GM19438 (cell line): ENCODE measurements at regions not wholly inside any gene's neighbourhood (a gene's known extent, or its start where the extent isn't known, plus 50 kb on each side); places are given as distances from the start of the nearest gene placed in this dataset.

Experiments used
- ATAC-seq: cut with Tn5 transposase; IDR thresholded peaks from one replicate; pipeline ENCODE4 v1.9.1; 2021; ENCODE audit warnings: low read depth; ENCODE audit not compliant: unreplicated experiment

DNA sequence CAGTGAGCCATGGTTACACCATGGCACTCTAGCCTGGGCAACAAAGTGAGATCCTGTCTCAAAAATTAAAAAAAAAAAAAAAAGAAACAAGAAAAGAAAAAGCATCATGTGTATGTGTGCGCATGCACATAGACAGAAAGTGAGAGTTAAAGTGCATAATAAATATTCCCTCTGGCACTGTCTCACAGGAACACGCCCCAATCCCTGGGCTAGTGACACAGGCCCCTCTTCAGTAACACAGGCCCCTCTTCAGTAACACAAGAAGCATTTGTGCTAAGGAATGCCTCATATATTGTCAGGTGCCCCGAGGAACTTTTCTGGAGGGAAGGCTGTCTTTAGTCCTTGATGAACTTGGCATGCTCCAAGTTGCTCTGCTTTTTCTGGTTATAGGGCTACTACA is 57.5 kb downstream of the RPL27A start:
- no peak for ATAC-seq

DNA sequence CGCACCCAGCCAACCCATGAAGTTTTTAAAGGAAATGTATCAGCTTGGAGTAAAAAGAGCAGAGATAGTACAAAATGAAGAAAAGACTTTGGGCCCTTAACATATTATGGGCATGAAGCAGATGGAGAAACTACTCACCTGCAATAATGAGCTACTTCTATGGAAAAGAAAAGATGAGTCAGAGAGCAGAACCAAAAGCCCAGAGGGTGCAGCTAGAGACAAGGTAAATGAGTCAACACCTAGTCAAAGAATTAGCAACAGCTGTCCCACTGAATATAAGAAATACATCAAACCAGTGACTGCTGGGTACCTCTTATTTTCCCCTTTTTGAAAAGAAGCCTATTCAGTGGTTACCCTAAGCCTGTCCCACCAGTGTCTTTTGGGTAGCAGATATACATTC is 61.8 kb downstream of the RPL27A start:
- no peak for ATAC-seq

DNA sequence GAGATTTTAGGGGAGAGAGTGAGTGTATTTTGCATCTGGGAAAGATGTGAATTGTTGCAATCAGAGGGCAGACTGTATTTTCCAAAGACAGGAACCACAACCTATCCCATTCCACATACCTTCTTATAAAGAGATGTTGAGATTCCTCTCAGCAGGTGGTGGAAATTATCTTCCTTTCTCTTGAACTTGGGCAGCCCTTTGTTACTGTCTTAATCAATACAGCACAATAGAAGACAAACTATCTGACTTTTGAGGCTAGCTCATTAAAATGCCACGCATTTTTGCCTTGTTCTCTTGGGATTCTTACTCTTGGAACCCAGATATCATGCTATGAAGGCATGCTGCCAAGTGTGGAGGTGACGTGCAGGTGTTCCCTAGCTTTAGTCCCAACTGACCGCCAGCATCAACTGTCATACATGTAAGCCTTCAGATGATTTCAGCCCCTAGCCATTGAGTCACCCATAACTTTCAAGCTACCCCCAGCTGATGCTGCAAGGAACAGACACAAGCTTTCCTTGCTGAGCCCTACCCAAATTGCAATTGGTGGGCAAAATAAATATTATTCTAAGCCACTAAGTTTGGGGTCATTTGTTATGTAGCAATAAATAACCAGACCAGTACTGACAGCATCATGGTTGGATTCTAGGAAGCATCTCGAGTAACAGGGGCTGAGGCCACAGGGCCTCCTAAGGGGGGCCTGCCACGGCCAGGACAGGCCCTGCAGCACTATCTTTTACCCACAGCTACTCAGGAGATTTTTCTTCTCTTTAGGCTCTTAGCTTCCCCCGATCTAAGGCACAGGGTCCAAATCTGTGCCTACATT is 63.0 kb downstream of the RPL27A start:
- ATAC-seq: no peak

DNA sequence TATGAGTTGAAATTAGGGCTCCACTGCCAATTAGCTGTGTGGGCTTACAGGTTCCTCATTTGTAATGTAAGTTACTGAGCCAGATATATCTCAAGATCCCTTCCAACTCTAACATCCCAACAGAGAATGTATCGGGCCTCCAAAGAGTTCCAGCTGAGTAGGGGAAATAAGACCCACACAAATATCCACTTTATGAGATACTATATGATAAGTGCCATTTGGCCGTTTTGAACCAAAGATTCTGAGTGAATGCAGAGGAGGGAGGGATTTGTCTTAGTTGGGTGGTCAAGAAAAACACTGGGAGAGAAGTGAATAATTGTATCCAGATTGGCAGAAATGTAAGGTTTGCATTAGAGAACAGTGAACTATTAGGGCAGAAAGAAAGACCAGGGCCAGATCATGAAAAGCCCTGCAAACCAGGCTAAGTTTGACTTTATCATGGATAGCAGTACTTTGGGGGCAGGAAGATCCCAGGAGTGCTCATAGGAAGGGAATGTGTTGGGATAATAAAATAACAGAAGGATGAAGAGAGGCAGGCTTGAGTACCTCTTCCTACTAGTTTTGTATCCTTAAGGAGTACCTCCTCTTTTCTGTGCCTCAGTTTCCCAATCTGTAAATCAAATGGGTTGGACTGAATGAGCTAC is 63.9 kb downstream of the RPL27A start:
- ATAC-seq: no peak

DNA sequence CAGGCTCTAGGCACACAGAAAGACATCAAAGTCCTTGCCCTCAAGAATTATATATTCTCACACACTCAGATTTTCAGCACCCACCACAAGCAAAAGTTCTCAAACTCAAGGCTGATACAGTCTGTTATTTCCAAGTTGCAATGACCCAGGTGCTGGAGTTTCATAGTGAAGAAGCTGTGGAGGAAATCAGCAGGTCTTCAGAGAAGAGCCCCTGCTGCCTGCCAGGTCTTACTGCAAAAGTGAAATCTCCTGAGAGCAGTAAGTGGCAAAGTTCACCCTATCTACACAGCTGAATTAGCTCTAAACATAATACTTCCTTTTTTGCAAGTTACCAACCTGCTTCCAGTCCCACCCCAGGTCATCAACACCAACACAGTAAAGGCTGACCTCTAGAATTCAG is 64.6 kb downstream of the RPL27A start:
- no peak for ATAC-seq

DNA sequence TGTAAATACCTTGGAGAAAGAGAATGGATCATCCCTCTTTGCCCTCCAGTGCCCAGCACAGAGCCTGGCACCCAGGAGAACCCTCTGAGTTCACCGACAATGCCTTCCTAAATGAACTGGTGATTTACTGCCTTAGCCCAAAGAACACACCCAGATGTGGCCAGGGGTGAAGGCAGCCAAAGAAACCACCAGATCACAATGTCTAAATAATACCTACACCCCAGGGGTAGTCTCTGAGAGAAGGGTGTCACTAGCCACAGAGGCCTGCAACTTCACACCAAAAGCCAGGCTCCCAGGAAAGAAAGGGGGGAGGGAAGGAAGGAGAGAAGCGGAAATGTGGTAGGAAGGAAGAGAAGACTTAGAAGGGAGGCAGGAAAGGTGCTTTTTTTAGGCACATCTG is 65.7 kb downstream of the RPL27A start:
- ATAC-seq: no peak

DNA sequence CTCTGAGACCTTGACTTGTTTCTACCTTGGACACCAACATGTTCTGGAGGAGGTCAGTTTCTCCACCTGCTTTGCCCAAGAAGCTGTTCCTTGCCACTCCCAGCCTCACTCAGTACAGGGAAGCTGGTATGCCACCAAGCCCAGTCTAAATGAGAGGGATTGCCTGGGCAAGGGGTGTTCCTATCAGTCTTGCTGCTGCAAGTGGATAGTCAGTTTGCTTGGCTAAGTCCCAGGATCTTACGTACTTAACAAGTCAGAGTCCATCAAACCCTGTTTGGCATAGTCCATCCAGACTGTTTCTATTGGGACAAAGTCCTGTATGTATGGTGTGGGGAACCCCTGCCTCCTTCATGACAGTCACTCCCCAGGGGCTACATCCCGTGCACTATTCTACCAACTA is 66.6 kb downstream of the RPL27A start:
- ATAC-seq: no peak

DNA sequence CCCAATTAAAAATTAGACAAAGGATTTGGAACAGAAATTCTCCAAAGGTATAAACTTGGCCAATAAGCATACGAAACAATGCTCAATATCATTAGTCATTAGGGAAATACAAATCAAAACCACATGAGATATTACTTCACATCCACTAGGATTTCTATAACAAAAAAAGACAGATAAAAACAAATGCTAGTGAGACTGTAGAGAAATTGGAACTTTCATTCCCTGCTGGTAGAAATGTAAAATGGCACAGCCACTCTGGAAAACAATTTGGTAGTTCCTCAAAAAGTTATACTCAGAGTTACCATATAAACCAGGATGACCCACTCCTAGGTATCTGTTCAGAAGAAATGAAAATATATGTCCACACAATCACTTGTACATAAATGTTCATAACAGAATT is 71.6 kb downstream of the RPL27A start:
- ATAC-seq: no peak

DNA sequence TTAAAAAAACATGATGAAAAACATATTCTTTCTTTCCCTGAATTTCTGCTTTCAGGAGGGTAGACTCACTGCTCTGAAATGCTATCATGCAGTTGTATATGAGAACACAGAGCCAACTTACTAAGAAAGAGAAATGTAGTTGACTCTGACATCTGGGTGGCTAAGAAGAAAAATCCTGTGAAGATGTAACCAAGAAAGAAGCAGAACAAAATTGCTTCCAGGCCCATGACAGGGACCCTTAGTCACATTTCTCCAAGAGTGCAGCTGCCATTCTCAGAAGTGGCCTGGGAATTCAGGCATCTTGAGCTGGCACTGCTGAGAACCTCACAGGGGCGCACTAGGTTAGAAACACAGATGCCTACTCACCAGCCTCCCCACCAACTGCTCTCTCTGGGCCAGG is 73.6 kb downstream of the RPL27A start:
- ATAC-seq: no peak

DNA sequence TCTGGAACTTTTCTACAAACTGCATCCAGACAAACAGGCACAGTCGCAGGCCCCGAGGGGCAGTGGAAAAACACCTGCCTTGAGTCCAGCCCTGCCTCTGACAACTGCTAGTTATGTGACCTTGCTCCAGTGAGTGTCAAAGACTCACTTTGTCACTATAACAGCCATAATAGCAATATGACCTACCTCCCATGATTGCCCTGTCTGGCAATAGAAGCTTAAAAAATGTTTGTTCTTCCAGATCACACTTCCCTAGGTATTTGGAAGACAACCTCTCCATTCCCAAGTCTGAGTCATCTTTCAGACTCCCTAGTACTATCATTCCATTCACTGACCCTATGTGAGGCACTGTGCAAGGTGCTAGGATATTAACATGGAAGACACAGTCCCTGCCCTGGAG is 74.5 kb downstream of the RPL27A start:
- ATAC-seq: no peak

DNA sequence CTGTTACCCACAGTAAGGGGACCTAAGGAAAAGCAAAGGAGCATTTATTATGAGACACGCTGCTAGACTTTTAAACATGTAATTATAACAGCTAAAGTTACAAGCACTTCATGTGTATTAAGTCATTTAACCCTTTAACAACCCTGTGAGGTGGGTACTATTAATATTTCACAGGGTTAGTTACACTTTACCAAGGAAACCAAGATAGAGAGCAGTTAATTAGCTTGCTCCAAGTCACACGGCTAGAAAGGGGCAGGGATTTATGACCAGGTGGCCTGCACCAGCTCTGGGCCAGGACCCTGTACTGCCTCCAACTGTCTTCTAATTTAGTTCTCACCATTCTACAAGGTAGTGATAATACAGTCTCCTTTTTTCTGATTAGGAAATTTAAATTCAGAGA is 74.9 kb downstream of the RPL27A start:
- no peak for ATAC-seq

DNA sequence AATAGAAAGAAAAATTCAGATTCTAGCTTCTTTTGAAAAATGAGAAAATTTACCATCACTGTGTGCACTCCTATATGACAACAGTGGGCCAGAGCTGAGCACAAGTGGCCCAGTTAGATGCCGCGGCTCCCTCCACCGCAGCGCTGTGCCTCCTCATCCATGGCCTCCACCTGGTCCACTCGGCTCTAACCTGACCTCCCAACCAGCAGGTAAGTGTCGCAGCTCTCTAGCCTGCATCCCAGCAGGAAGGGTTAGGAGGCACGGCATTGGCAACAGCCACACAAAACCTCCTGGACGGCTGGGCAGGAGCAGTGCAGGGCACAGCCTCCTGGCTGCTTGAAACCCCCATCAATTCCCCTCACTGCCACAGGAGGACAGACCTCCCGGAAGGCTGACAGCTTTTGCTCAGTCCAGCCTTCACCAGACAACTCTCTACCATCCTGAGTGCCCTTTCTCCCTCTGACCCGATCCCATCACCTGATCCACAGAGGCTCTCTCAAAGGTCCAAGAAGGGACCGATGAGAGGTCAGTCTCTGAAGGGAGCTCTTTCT is 76.1 kb downstream of the RPL27A start:
- no peak for ATAC-seq

DNA sequence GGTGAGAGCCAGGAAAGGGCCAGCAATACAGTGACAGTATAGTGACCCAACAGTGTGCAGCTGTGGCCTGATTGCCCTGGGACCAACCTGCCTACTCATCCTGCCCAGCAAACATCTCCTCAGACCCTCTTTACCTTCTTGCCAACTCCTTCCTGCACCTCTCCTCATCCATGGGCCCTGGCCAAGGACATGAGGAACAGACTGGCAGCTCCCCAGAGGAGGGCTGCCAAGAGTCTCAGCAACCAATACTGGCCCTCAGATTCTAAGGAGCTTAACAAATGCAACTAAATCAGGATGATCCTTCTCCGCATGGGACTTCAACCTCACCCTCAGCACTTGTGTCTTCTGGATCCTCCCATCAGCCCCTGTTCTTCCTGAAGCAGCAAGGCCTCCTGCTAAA is 77.0 kb downstream of the RPL27A start:
- no peak for ATAC-seq

DNA sequence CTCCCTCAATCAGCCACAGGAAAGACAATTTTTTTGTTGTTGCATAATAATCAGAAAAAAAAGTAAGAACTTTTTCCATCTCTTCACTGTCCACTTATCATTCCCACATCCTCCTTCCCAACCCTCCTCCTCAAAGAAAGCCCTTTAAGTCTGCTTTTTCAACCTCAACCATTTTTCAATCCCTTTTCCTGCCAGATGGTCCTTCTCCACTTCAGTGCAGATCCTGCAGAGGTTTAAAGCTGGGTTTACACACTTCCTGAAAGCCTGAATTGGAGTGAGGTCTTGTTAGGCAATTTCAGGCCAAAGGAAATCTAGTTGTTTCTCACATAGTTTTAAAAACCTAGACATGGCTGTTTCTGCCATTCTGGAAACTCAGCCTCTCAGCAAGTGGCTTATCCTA is 78.3 kb downstream of the RPL27A start:
- ATAC-seq: no peak

DNA sequence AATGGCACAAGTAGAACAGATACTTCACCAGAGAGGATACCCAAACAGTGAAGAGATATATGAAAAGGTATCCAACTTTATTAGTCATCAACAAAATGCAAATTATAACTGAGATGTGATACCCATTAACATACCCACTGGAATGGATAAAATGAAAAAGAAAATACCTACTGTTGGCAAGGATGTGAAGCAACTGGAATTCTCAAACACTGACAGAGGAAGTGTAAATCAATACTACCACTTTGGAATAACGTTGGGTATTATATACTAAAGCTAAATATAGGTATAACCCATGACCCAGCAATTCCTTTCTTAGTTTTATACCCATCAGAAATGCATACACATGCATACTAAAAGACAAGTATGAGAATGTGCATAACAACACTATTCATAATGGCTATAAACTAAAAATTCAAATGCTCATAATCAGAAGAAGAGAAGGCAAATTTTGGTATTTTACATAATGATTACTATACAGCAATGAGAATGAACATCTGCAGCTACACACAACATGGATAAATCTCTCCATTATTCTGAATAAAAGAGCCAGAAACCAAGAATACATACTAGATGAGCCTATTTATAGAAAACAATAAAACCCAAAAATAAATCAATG is 80.6 kb downstream of the RPL27A start:
- no peak for ATAC-seq

DNA sequence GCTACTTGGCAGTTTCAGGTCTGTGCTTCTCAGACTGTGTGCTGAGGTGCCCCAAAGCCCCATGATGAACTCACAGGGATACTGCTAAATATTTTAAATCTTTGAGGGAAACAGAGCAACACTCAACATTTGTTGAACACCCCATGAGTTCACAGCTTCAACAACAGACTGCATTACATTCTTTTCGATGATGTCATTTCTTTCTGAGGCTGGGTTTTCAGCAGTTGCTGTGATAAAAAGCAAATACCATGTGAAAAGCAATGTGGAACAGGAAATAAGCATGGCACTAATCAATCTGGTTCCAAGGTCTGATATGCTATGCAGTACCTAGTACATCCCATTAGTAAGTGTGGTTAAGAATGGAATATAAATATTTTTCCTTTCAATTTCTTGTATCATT is 82.7 kb downstream of the RPL27A start:
- no peak for ATAC-seq

DNA sequence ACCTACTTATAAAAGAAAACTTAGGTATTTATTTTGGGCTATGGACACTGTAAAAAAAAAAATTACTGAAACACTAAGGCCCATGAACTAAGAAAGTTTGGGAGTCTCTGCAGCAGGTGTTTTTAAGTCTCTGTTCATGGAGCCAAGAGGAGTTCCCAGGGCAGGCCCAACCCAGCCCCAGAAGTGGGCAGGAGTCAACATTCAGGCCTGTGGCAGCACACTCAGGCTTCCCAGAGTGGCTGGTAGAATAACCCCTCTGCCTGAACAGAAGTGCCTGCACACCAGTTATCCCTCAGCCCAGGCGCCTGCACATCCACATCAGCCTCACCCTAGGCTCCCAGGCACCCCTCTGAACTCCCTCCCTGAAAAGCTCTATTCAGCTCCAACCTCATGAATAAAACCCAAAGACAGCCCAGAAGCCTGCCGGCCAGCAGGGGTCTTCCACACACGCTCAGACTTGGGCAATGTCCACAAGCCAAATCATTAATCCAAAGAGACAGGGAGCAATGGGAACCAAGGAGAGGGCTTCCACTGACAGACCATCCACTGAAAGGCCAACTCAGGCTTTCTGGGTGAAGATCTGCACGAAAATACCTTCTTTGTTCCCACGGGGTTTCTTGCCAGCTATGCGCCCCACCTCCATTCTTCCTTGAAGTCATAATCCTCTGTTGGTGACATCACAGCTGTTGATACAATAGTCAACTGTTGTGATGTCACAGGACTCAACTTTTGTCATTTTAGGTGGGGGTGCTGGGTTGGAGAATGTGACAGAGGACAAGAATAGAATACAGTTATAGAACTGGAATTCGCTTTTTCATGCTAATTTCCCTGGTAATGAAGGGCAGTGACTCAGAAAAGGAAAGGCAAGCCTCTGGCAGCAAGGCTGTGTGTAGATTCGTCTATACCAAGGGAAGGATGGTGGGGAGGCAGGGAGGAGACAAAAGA is 83.7 kb downstream of the RPL27A start:
- ATAC-seq: no peak

DNA sequence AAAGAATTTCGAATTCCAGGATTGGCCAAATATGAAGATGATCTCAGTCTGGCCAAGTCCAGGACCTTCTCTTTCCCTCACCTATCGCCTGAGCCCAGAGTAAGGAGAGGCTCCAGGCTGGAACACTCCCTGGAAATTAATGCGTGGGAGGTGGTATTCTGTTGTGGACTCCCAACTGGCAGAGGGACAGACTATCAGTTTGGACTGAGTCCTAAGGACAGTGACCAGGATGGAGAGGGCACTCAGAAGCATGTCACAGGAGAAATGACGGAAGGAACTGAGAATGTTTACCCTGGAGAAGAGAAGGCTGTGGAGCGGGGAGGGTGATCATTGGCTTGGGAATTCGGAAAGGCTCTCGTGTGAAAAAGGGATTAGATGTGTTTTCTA is 84.4 kb downstream of the RPL27A start:
- no peak for ATAC-seq

DNA sequence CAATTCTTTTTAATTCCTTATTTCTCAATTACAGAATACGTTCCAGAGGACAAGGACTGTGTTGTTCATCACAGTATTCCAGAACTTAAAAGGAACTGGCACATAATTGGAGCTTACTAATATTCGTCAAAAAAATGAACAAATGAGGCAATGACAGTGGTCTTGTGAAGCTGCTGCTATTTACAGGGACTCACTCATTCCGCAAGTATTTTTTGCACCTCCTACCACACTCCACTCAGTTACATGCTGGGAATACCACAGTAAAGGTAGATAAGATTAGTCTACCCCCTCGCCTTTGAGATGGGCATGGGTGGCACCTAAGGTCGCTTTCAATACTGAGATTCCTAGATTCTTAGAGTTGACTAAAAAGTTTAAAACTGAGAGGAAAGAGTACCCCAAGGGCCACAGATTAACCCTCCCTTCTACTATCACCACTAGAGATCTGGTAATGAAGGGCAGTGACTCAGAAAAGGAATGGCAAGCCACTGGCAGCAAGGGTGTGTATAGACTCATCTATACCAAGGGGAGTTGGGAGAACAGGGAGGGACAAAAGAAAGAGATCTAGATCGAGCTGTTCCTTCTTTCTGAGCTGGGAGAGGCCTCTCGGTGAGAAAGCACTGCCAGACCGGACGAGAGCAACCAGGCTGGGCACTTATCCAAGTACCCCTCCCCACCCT is 85.0 kb downstream of the RPL27A start:
- ATAC-seq: no peak
